ENCODE measurements at regions not wholly inside any gene's neighbourhood (a gene's known extent, or its start where the extent isn't known, plus 50 kb on each side); places are given as distances from the start of the nearest gene placed in this dataset.

DNA sequence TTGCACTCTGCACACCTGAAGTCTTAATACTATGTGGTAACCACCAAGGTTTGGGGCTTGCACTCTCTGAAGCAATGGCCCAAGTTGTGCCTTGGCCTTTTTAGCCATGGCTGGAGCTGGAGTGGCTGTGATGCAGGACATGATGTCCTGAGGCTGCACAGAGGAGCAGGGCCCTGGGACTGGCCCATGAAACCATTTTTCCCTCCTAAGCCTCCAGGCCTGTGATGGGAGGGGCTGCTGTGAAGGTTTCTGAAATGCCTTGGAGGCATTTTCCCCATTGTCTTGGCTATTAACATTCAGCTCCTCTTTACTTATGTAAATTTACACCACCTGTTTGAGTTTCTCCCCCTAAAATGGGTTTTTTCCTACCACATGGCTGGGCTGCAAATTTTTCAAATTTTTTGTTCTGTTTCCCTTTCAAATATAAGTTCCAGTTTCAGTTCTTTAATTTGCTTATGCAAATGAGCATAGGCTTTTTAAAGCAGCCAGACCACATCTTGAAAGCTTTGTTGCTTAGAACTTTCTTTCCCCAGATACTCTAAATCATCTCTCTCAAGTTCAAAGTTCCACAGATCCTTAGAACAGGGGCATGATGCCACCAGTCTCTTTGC is 237.4 kb upstream of the DMAC1 start:
- DNase-seq = no peak
- Histone ChIP-seq H3K4me3 (no peak overlapping the region), H3K9me3 (peaks cover 4 to 12% of the 10 kb centered on the region in 2 donors), H3K27me3 (no peaks in the 10 kb centered on the region), H3K36me3 (no peaks in the 10 kb centered on the region), H3K4me1 (no peaks in the 10 kb centered on the region), H3K27ac (no peak overlapping the region)
- in situ Hi-C loops (cut with MboI; ENCODE audit: low pct_ligation_motif_present in 1 of 4, low pct_unique_long_range_greater_than_20kb in 1 of 4, low sequenced_read_pairs in 3 of 4) (no loop called here), intact Hi-C loops (cut with DNase I; ENCODE audit: low total_unique reads) (no loop called here)
- TF ChIP-seq EP300 (IDR thresholded peaks at IDR 0.05; ENCODE audit: low read depth) (no peak), POLR2A (IDR thresholded peaks at IDR 0.05) (no peak), POLR2AphosphoS5 (IDR thresholded peaks at IDR 0.05) (no peak)
- TF ChIP-seq, protein P1, sequence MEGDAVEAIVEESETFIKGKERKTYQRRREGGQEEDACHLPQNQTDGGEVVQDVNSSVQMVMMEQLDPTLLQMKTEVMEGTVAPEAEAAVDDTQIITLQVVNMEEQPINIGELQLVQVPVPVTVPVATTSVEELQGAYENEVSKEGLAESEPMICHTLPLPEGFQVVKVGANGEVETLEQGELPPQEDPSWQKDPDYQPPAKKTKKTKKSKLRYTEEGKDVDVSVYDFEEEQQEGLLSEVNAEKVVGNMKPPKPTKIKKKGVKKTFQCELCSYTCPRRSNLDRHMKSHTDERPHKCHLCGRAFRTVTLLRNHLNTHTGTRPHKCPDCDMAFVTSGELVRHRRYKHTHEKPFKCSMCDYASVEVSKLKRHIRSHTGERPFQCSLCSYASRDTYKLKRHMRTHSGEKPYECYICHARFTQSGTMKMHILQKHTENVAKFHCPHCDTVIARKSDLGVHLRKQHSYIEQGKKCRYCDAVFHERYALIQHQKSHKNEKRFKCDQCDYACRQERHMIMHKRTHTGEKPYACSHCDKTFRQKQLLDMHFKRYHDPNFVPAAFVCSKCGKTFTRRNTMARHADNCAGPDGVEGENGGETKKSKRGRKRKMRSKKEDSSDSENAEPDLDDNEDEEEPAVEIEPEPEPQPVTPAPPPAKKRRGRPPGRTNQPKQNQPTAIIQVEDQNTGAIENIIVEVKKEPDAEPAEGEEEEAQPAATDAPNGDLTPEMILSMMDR (IDR thresholded peaks at IDR 0.05) = no peak

DNA sequence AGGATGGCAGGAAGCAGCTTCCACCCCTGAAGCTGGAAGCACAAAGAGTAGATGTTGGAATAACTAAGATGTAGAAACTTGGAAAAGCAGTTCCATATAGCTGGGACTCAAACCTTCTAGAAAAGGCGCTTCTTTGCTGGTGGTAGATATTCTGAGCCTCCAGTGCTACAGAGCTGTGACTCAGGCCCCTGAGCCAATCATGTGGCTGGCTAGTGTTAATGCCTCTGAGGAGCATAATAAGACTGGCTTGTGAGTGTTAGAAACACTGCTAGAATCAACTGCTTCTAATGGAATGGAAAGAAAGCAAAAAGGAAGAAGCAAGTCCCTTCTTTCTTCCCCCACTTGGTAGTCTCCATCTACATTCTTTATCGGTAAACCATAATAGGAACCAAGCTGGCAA is 234.2 kb upstream of the DMAC1 start:
- Histone ChIP-seq H3K9me3 (peaks cover 4% of the 10 kb centered on the region in 2 donors), H3K27ac (no peak overlapping the region), H3K36me3 (no peaks in the 10 kb centered on the region), H3K27me3 (no peaks in the 10 kb centered on the region), H3K4me1 (no peaks in the 10 kb centered on the region), H3K4me3 (no peak overlapping the region)
- intact Hi-C loops (cut with DNase I; ENCODE audit: low total_unique reads) (no loop called here), in situ Hi-C loops (cut with MboI; ENCODE audit: low pct_ligation_motif_present in 1 of 4, low pct_unique_long_range_greater_than_20kb in 1 of 4, low sequenced_read_pairs in 3 of 4) (no loop called here)
- no peak for TF ChIP-seq EP300 (IDR thresholded peaks at IDR 0.05; ENCODE audit: low read depth)
- TF ChIP-seq POLR2A (IDR thresholded peaks at IDR 0.05) = no peak
- no peak for TF ChIP-seq POLR2AphosphoS5 (IDR thresholded peaks at IDR 0.05)
- TF ChIP-seq, protein P1 (IDR thresholded peaks at IDR 0.05) = no peak
- no peak for DNase-seq
- 95 to 100% methylated on average over 1 to 2 of the region's 2 CpGs for WGBS, 2 donors (ENCODE audit: low coverage in 1 of 2)

DNA sequence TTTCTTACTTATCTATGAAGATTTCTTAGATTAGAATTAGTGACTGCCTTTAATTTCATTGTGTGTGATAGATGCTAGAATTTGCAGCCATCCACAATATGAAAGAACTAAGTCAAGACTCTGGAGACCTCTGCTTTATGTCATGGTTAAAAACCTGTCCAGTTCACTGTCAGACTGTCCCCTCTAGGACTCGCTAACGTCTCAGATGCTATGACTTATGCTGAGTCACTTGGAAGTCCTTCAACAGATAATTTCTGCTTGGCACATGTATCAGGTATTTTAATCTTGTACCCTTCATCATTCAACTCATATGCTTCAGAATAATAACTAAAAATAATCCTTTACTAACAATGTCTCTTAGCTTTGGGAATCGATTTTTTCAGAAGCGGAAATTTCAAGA is 230.5 kb upstream of the DMAC1 start:
- Histone ChIP-seq H3K4me3 (no peak overlapping the region), H3K4me1 (no peaks in the 10 kb centered on the region), H3K27me3 (no peaks in the 10 kb centered on the region), H3K27ac (no peak overlapping the region), H3K9me3 (no peaks in the 10 kb centered on the region), H3K36me3 (no peaks in the 10 kb centered on the region)
- DNase-seq = no peak
- TF ChIP-seq POLR2A (IDR thresholded peaks at IDR 0.05) (no peak), POLR2AphosphoS5 (IDR thresholded peaks at IDR 0.05) (no peak)
- TF ChIP-seq, protein P1 (IDR thresholded peaks at IDR 0.05) = no peak
- intact Hi-C loops (cut with DNase I; ENCODE audit: low total_unique reads) (no loop called here), in situ Hi-C loops (cut with MboI; ENCODE audit: low pct_ligation_motif_present in 1 of 4, low pct_unique_long_range_greater_than_20kb in 1 of 4, low sequenced_read_pairs in 3 of 4) (no loop called here)
- 68 to 85% methylated on average over 4 of the region's 4 CpGs for WGBS, 2 donors (ENCODE audit: low coverage in 1 of 2)

DNA sequence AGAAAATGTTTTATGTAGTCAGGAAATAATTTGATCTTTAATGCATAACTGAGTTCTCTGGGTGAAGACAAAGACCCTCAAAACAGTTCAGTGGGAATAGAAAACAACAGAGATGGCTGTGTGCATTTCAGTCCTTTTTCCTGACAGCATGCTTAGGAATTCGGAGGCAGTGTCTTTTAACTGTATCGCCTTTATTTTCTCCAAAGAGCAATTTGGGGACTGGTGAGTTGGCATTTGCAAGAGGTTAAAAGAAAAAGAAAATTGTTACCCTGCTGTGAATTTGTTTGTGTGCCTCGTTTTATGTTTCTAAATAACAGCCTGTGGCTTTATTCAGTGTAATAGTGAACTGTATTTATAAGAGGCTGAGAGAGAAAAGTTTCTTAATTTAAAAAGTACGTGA is 227.8 kb upstream of the DMAC1 start:
- TF ChIP-seq, protein P1 (IDR thresholded peaks at IDR 0.05) = no peak
- TF ChIP-seq EP300 (IDR thresholded peaks at IDR 0.05; ENCODE audit: low read depth) = no peak
- TF ChIP-seq POLR2AphosphoS5 (IDR thresholded peaks at IDR 0.05) = no peak
- no peak for TF ChIP-seq POLR2A (IDR thresholded peaks at IDR 0.05)
- intact Hi-C loops (cut with DNase I; ENCODE audit: low total_unique reads) = no loop called here
- Histone ChIP-seq H3K36me3 (no peaks in the 10 kb centered on the region), H3K4me3 (no peak overlapping the region), H3K27me3 (no peaks in the 10 kb centered on the region), H3K9me3 (no peaks in the 10 kb centered on the region), H3K4me1 (no peaks in the 10 kb centered on the region), H3K27ac (no peak overlapping the region)
- in situ Hi-C loops (cut with MboI; ENCODE audit: low pct_ligation_motif_present in 1 of 4, low pct_unique_long_range_greater_than_20kb in 1 of 4, low sequenced_read_pairs in 3 of 4) = no loop called here
- 66 to 76% methylated on average over 4 of the region's 4 CpGs for WGBS, 2 donors (ENCODE audit: low coverage in 1 of 2)
- DNase-seq = no peak

Measured in transverse colon (tissue), 4 donors.